Trophoblast cell (in vitro differentiated cells and primary cell): ENCODE measurements at regions not wholly inside any gene's neighbourhood (a gene's known extent, or its start where the extent isn't known, plus 50 kb on each side); places are given as distances from the start of the nearest gene placed in this dataset.
A peak's percentile ranks its signal among the peaks of the same experiment; 100 is the strongest.

Experiments used
- DNase-seq, 2 donors: peaks; one replicate each; pipeline ENCODE4 v3.0.0-alpha.2; 2016
- H2AFZ ChIP-seq: 2 replicates; pipeline ENCODE4 v1.6.1; 2013; ENCODE audit warnings: low read length, moderate library complexity, mild to moderate bottlenecking; ENCODE audit not compliant: insufficient read depth, poor library complexity
- H2AK5ac ChIP-seq: 2 replicates; pipeline ENCODE4 v1.6.1; 2013; ENCODE audit warnings: mild to moderate bottlenecking, low read length
- H2BK120ac ChIP-seq: 2 replicates; pipeline ENCODE4 v1.6.1; 2013; ENCODE audit warnings: low read length, mild to moderate bottlenecking, moderate library complexity; ENCODE audit not compliant: insufficient read depth, poor library complexity
- H2BK12ac ChIP-seq: 2 replicates; pipeline ENCODE4 v1.6.1; 2013; ENCODE audit warnings: mild to moderate bottlenecking, low read length, moderate library complexity
- H2BK5ac ChIP-seq: 2 replicates; pipeline ENCODE4 v1.6.1; 2013; ENCODE audit warnings: low read length, low read depth, moderate library complexity, mild to moderate bottlenecking; ENCODE audit not compliant: poor library complexity
- H3K14ac ChIP-seq: 2 replicates; pipeline ENCODE4 v1.6.1; 2013; ENCODE audit warnings: mild to moderate bottlenecking, low read length
- H3K18ac ChIP-seq: 2 replicates; pipeline ENCODE4 v1.6.1; 2013; ENCODE audit warnings: mild to moderate bottlenecking, low read length
- H3K23ac ChIP-seq: 2 replicates; pipeline ENCODE4 v1.6.1; 2013; ENCODE audit warnings: low read length
- H3K27ac ChIP-seq: 2 replicates; pipeline ENCODE4 v1.5.1; 2013; ENCODE audit warnings: low read depth, mild to moderate bottlenecking, inconsistent platforms, low read length, moderate library complexity
- H3K27me3 ChIP-seq: 2 replicates; pipeline ENCODE4 v1.6.1; 2013; ENCODE audit warnings: inconsistent platforms, mild to moderate bottlenecking, low read length, moderate library complexity; ENCODE audit not compliant: insufficient read depth
- H3K36me3 ChIP-seq, 2 experiments: 1 replicate in 1 of 2; 2 replicates in 1 of 2; pipeline ENCODE4 v1.6.1; 2013; ENCODE audit warnings: low read length in 2 of 2, mild to moderate bottlenecking in 2 of 2, moderate library complexity in 1 of 2; ENCODE audit not compliant: insufficient read depth in 2 of 2, control insufficient read depth in 1 of 2
- H3K4ac ChIP-seq: 2 replicates; pipeline ENCODE4 v1.6.1; 2013; ENCODE audit warnings: low read depth, mild to moderate bottlenecking, low read length, moderate library complexity
- H3K4me1 ChIP-seq, 2 experiments: 1 replicate in 1 of 2; 2 replicates in 1 of 2; pipeline ENCODE4 v1.6.1; 2013; ENCODE audit warnings: low read length in 2 of 2, mild to moderate bottlenecking in 2 of 2, moderate library complexity in 1 of 2; ENCODE audit not compliant: insufficient read depth in 2 of 2, control insufficient read depth in 1 of 2
- H3K4me2 ChIP-seq: 2 replicates; pipeline ENCODE4 v1.6.1; 2013; ENCODE audit warnings: inconsistent platforms, mild to moderate bottlenecking, low read length, moderate library complexity
- H3K4me3 ChIP-seq: 2 replicates; pipeline ENCODE4 v1.5.1; 2013; ENCODE audit warnings: mild to moderate bottlenecking, low read depth, low read length, inconsistent platforms
- H3K79me1 ChIP-seq: one replicate; pipeline ENCODE4 v1.6.1; 2013; ENCODE audit warnings: low read length
- H3K79me2 ChIP-seq: 2 replicates; pipeline ENCODE4 v1.6.1; 2013; ENCODE audit warnings: low read length, mild to moderate bottlenecking; ENCODE audit not compliant: control insufficient read depth, insufficient read depth, poor library complexity
- H3K9ac ChIP-seq: 2 replicates; pipeline ENCODE4 v1.6.1; 2013; ENCODE audit warnings: mild to moderate bottlenecking, low read length
- H3K9me3 ChIP-seq: 2 replicates; pipeline ENCODE4 v1.6.1; 2013; ENCODE audit warnings: low read depth, mild to moderate bottlenecking, control low read depth, inconsistent platforms, low read length; ENCODE audit not compliant: insufficient read depth
- H4K12ac ChIP-seq: 2 replicates; pipeline ENCODE4 v1.6.1; 2013; ENCODE audit warnings: low read depth, mild to moderate bottlenecking, low read length, moderate library complexity
- H4K8ac ChIP-seq: 2 replicates; pipeline ENCODE4 v1.6.1; 2013; ENCODE audit warnings: low read depth, mild to moderate bottlenecking, low read length, moderate library complexity
- H4K91ac ChIP-seq: one replicate; pipeline ENCODE4 v1.6.1; 2013; ENCODE audit warnings: low read depth, mild to moderate bottlenecking, low read length, moderate library complexity
- WGBS: extraction: QIAGEN DNeasy Blood & Tissue Kit; methylation state at CpG from one replicate; pipeline ENCODE4 v1.1.7; 2013; ENCODE audit warnings: missing lambda C conversion rate; ENCODE audit not compliant: insufficient read length, insufficient coverage; ENCODE audit errors: extremely low coverage; 5-methylcytosine and 5-hydroxymethylcytosine counted together

DNA sequence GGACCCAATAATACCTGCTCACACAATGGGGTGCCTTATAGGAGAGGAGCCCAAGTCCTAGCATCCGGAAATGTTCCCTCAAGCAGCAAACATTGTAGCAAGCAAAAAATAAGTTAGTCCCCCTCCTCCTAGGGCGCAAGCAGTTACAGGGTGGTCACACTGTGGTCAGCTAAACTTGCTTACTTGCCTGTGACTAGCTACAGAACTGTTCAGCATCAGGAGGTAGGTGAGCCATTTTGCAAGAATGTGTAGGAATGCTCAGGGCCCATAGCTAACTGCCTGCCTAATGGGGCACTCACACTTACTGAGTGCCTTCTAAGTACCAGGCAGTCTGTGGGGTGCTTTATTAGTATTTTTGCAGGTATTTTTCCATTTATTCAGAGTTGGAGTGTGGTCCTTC lies 154.6 kb upstream of the GRIN2B start:
- Histone ChIP-seq H2BK5ac (no peak overlapping the region), H4K91ac (no peak overlapping the region), H3K36me3 (no peaks in the 10 kb centered on the region), H2BK120ac (no peak overlapping the region), H4K8ac (no peak overlapping the region), H3K4me1 (no peaks in the 10 kb centered on the region), H3K79me2 (no peaks in the 10 kb centered on the region), H2AK5ac (no peak overlapping the region), H3K18ac (no peak overlapping the region), H3K27ac (no peak overlapping the region), H3K79me1 (no peaks in the 10 kb centered on the region), H2AFZ (no peak overlapping the region), H3K27me3 (no peaks in the 10 kb centered on the region), H3K23ac (no peak overlapping the region), H3K4me2 (no peak overlapping the region), H3K4me3 (no peak overlapping the region), H2BK12ac (no peak overlapping the region), H4K12ac (no peak overlapping the region), H3K14ac (no peak overlapping the region), H3K9ac (no peak overlapping the region), H3K9me3 (no peaks in the 10 kb centered on the region), H3K4ac (no peak overlapping the region)
- WGBS, result no CpG with 5 or more reads among the region's 2 CpGs
- peak; percentile 45 to 50 for DNase-seq

DNA sequence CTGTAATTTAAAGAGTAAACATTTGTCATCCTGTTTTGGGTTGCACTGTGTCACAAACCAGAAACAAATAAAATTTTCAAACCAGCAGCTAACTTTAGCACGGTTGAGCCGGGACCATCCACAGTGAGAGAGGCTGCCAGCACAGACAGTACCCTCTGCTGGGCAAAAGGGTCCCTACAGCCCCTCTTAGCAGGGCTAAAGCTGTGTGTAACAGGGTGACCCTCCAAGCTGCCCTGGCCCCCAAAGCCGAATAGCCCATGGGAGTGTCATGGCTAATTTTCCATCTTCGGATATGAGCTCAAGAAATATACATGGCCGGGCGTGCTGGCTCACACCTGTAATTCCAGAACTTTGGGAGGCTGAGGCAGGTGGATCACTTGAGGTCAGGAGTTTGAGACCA lies 157.1 kb upstream of the GRIN2B start:
- no peak overlapping the region for H3K27ac ChIP-seq
- H2AK5ac ChIP-seq, result no peak overlapping the region
- no peak overlapping the region for H3K23ac ChIP-seq
- no peak overlapping the region for H4K91ac ChIP-seq
- peaks cover 2% of the 10 kb centered on the region for H3K9me3 ChIP-seq
- H3K36me3 ChIP-seq, result no peaks in the 10 kb centered on the region
- no peak overlapping the region for H2BK12ac ChIP-seq
- H3K4me2 ChIP-seq, result no peak overlapping the region
- no peak overlapping the region for H3K4me3 ChIP-seq
- no peaks in the 10 kb centered on the region for H3K4me1 ChIP-seq
- no peak overlapping the region for H2BK120ac ChIP-seq
- no peaks in the 10 kb centered on the region for H3K27me3 ChIP-seq
- no peak overlapping the region for H2BK5ac ChIP-seq
- no peak overlapping the region for H3K9ac ChIP-seq
- H3K18ac ChIP-seq, result no peak overlapping the region
- no peaks in the 10 kb centered on the region for H3K79me2 ChIP-seq
- no peak for DNase-seq
- no peak overlapping the region for H4K12ac ChIP-seq
- no peak overlapping the region for H4K8ac ChIP-seq
- no CpG with 5 or more reads among the region's 6 CpGs for WGBS
- H2AFZ ChIP-seq, result no peak overlapping the region
- no peaks in the 10 kb centered on the region for H3K79me1 ChIP-seq
- no peak overlapping the region for H3K14ac ChIP-seq
- H3K4ac ChIP-seq, result no peak overlapping the region

GRCh38 chr12:14148489-14149270 lies 167.3 kb upstream of the GRIN2B start:
- Histone ChIP-seq H4K91ac (no peak overlapping the region), H4K8ac (no peak overlapping the region), H2BK5ac (no peak overlapping the region), H3K27me3 (no peaks in the 10 kb centered on the region), H2BK12ac (no peak overlapping the region), H3K4me2 (no peak overlapping the region), H3K18ac (no peak overlapping the region), H3K14ac (no peak overlapping the region), H4K12ac (no peak overlapping the region), H2AFZ (no peak overlapping the region), H3K9me3 (no peaks in the 10 kb centered on the region), H3K4me3 (no peak overlapping the region), H3K36me3 (no peaks in the 10 kb centered on the region), H3K4me1 (peaks cover 0 to 2% of the 10 kb centered on the region in 2 experiments), H3K79me2 (no peaks in the 10 kb centered on the region), H2BK120ac (no peak overlapping the region), H3K9ac (no peak overlapping the region), H3K79me1 (no peaks in the 10 kb centered on the region), H3K27ac (no peak overlapping the region), H3K23ac (no peak overlapping the region), H2AK5ac (no peak overlapping the region), H3K4ac (no peak overlapping the region)
- WGBS, result no CpG with 5 or more reads among the region's 6 CpGs
- no peak for DNase-seq

GRCh38 chr12:14153803-14154202 lies 172.4 kb upstream of the GRIN2B start:
- no peak overlapping the region for H3K4me2 ChIP-seq
- H3K18ac ChIP-seq, result no peak overlapping the region
- H2AFZ ChIP-seq, result no peak overlapping the region
- H3K27ac ChIP-seq, result no peak overlapping the region
- H4K91ac ChIP-seq, result no peak overlapping the region
- no peak overlapping the region for H4K12ac ChIP-seq
- H3K79me2 ChIP-seq, result no peaks in the 10 kb centered on the region
- no peak overlapping the region for H4K8ac ChIP-seq
- no peak overlapping the region for H2BK12ac ChIP-seq
- H2BK120ac ChIP-seq, result no peak overlapping the region
- no peak overlapping the region for H2BK5ac ChIP-seq
- H3K79me1 ChIP-seq, result no peaks in the 10 kb centered on the region
- no peak overlapping the region for H3K9ac ChIP-seq
- WGBS, result no CpG with 5 or more reads among the region's 1 CpG
- H3K9me3 ChIP-seq, result no peaks in the 10 kb centered on the region
- no peak for DNase-seq
- no peaks in the 10 kb centered on the region for H3K4me1 ChIP-seq
- no peak overlapping the region for H3K14ac ChIP-seq
- H3K36me3 ChIP-seq, result no peaks in the 10 kb centered on the region
- no peak overlapping the region for H3K4me3 ChIP-seq
- no peak overlapping the region for H3K23ac ChIP-seq
- no peak overlapping the region for H3K4ac ChIP-seq
- H3K27me3 ChIP-seq, result no peaks in the 10 kb centered on the region
- H2AK5ac ChIP-seq, result no peak overlapping the region
